AG04450 (cell line): ENCODE measurements at regions not wholly inside any gene's neighbourhood (a gene's known extent, or its start where the extent isn't known, plus 50 kb on each side); places are given as distances from the start of the nearest gene placed in this dataset.
A peak's percentile ranks its signal among the peaks of the same experiment; 100 is the strongest.
"Not testable (repeated sequence)": the region's sequence is repeated elsewhere in the genome, so short reads cannot be mapped to it uniquely, and the experiment has no call there.

Source experiments
- CTCF ChIA-PET: fragments of 300-600, 350-600 bp; formaldehyde crosslinking; extraction: SDS; loops from one replicate; lab custom pipeline; 2022; ENCODE audit warnings: antibody characterized with exemption, inconsistent platforms; lab: Charles Lee
- POLR2A ChIA-PET: fragments of 350-600 bp; formaldehyde crosslinking; extraction: SDS; loops from one replicate; lab custom pipeline; 2021; ENCODE audit warnings: antibody characterized with exemption, inconsistent platforms; lab: Yijun Ruan, JAX
- DNase-seq: peaks from one replicate; pipeline ENCODE4 v3.0.0-alpha.2; 2011; ENCODE audit warnings: low read depth, low spot score
- H3K27ac ChIP-seq: one replicate; pipeline ENCODE4 v1.5.1; 2012; ENCODE audit warnings: low read depth, low read length, control low read depth
- H3K27me3 ChIP-seq: one replicate; pipeline ENCODE4 v1.6.0; 2012; ENCODE audit warnings: low read length; ENCODE audit not compliant: control insufficient read depth, insufficient read depth
- H3K4me3 ChIP-seq: 2 replicates; pipeline ENCODE4 v1.5.1; 2011; ENCODE audit warnings: mild to moderate bottlenecking, low read depth, low read length, control low read depth
- H3K9me3 ChIP-seq: 2 replicates; pipeline ENCODE4 v1.5.1; 2012; ENCODE audit warnings: low read length; ENCODE audit not compliant: control insufficient read depth, insufficient read depth
- TF ChIP-seq, protein P1 (sequence below): IDR thresholded peaks from 2 replicates; pipeline ENCODE4 v1.5.1; 2011; ENCODE audit warnings: low read depth, low read length, control low read depth, inconsistent platforms

DNA sequence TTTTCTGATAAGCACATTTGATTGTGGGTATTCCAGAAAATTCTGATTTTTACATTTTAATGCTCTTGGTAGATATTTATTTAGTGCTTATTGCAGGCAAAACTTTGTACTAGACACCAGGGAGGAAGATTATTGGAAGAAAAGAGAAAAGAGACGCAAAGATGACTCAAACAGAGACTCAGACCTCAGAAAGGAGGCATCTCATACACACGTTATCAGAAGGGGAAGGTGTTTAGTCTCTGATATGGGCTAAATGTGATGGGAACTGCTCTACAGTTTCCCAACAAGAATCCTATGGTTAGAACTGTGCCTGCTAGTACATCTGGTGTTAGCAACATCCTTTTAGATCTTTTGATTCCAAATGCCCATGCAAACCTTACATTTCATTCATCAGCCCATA, 245.6 kb downstream of the KLF5 start:
- ChIA-PET POLR2A (no interaction called here), CTCF (interaction anchor here (0.6 kb wide), 1 partner anchor 22 kb away, joined by 6 read pairs; no protein-coding TSS in a partner anchor)
- TF ChIP-seq, protein P1, sequence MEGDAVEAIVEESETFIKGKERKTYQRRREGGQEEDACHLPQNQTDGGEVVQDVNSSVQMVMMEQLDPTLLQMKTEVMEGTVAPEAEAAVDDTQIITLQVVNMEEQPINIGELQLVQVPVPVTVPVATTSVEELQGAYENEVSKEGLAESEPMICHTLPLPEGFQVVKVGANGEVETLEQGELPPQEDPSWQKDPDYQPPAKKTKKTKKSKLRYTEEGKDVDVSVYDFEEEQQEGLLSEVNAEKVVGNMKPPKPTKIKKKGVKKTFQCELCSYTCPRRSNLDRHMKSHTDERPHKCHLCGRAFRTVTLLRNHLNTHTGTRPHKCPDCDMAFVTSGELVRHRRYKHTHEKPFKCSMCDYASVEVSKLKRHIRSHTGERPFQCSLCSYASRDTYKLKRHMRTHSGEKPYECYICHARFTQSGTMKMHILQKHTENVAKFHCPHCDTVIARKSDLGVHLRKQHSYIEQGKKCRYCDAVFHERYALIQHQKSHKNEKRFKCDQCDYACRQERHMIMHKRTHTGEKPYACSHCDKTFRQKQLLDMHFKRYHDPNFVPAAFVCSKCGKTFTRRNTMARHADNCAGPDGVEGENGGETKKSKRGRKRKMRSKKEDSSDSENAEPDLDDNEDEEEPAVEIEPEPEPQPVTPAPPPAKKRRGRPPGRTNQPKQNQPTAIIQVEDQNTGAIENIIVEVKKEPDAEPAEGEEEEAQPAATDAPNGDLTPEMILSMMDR = no peak
- no peak for DNase-seq
- H3K27me3 ChIP-seq = no peaks in the 10 kb centered on the region
- H3K9me3 ChIP-seq = no peaks in the 10 kb centered on the region
- H3K27ac ChIP-seq = no peak overlapping the region
- no peak overlapping the region for H3K4me3 ChIP-seq

DNA sequence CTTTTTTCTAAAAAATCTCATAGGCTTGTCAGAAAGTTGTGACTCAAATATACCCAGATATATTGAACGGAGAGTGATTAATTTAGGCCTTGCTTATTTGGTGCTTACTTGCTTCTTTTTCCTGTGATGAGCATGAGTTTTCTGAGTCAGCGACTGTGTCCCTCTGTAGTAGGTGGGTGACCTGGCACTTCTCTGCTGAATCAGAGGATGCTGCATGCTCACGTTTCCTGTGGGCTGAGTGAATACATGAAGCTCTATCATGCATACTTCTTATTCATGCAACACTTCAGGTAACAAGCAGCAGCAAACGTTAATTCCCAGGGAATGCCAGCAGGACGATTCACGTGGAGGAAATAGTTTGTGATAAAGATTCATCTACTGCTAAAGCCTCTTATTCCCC, 245.0 kb downstream of the KLF5 start:
- DNase-seq = no peak
- no peaks in the 10 kb centered on the region for H3K27me3 ChIP-seq

DNA sequence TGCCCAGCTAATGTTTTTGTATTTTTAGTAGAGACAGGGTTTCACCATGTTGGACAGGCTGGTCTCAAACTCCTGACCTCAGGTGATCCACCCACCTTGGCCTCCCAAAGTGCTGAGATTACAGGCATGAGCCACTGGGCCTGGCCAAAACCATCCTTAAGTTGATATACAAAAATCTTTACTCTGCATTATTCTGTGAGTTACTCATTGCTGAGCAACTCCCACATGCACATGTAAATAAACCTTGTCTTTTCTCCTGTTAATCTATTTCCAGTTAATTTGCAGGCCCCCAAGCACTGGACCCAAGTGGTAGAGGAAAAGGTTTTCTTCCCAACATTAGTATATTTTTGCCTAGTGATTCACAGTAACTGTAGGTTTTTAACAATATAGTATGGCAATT, 242.8 kb downstream of the KLF5 start:
- POLR2A ChIA-PET, DNase-seq, H3K4me3 ChIP-seq, H3K27ac ChIP-seq, H3K9me3 ChIP-seq, H3K27me3 ChIP-seq, CTCF ChIA-PET: not testable (repeated sequence)

More for the DNA sequence above, 245.0 kb downstream of the KLF5 start:
- H3K4me3 ChIP-seq = no peak overlapping the region
- CTCF ChIA-PET = no interaction called here
- POLR2A ChIA-PET = no interaction called here
- TF ChIP-seq, protein P1 = no peak
- no peaks in the 10 kb centered on the region for H3K9me3 ChIP-seq
- no peak overlapping the region for H3K27ac ChIP-seq

DNA sequence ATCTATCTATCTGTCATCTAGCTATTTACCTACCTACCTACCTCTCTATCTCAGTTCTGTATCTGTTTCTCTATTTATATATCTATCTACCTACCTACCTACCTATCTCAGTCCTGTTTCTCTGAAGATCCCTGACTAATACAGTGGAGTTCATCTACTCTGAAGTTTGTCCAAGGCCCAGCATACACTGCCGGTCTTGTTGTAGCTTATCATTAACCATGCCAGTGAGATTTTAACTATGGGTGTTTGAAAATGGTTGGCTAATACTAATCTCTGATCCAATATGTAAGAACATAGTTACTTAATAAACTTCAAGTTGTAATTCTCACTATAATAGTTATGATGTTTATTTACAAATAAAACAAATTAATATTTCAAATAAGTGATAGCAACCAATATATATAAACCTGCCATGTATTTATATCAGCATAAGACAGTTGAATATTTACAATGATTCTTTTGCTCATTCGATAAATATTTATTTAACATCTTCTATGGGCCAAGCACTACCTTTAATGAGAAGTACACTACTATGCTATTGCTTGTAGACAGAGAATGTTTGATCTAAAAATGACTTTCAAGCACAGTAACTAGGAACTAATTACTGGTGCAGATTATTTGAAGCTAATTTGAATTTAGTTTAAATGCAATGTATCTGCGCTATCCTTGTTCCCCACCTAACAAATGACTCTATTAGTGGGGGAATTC, 242.1 kb downstream of the KLF5 start:
- Histone ChIP-seq H3K9me3 (no peaks in the 10 kb centered on the region), H3K27me3 (no peaks in the 10 kb centered on the region), H3K27ac (no peak overlapping the region), H3K4me3 (no peak overlapping the region)
- TF ChIP-seq, protein P1 = no peak
- DNase-seq = no peak
- ChIA-PET POLR2A (no interaction called here), CTCF (no interaction called here)

DNA sequence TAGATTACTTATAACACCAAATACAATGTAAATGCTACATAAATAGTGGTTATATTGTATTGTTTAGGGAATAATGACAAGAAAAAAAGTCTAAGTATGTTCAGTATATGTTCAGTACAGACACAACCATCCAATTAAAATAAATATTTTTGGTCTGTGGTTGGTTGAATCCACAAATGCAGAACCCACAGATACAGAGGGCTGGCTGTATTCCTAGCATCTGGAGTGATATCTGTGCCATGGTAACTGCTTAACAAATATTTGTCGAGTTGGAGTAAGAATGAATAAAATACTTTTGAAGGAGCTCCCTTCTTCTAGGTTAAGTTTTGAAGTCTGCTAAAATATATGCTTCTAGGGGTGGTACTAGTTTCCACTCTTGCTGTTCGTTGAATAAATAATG, 241.0 kb downstream of the KLF5 start:
- TF ChIP-seq, protein P1 = no peak
- Histone ChIP-seq H3K9me3 (no peaks in the 10 kb centered on the region), H3K4me3 (no peak overlapping the region), H3K27me3 (no peaks in the 10 kb centered on the region), H3K27ac (no peak overlapping the region)
- peak; percentile 13 for DNase-seq
- POLR2A ChIA-PET = no interaction called here
- CTCF ChIA-PET = no interaction called here
